GM19438 (cell line): ENCODE measurements at regions not wholly inside any gene's neighbourhood (a gene's known extent, or its start where the extent isn't known, plus 50 kb on each side); places are given as distances from the start of the nearest gene placed in this dataset.

Experiments
- ATAC-seq: cut with Tn5 transposase; IDR thresholded peaks from one replicate; pipeline ENCODE4 v1.9.1; 2021; ENCODE audit warnings: low read depth; ENCODE audit not compliant: unreplicated experiment

DNA sequence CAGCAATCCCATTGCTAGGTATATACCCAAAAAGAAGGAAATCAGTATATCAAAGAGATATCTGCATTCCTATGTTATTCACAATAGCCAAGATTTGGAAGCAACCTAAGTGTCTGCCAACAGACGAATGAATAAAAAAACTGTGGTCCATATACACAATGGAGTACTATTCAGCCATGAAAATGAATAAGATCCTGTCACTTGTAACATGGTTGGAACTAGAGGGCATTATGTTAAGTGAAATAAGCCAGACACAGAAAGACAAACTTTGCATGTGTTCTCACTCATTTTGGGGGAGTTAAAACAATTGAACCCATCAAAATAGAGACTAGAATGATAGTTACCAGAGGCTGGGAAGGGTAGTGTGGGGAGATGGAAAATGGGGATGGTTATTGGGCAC, 323.5 kb upstream of the NFE2L3 start:
- ATAC-seq: no peak

DNA sequence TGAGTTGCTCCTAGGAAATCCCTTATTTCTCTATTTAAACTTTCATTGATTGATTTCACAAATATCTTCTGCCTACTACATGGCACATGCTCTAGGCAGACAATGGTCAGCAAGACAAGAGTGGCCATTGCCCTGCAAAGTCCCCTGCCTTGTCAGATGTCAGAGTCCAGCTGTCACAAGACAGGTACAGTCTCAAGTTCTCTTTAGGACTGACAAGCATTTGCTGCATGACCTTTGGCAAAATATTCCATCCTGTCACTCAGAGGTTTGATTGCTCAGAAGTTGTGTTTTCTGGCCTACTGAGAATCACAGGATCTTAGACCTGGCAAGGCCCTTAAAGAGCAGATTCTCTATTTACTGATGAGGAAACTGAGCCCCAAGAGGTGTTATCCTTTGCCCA, 322.3 kb upstream of the NFE2L3 start:
- no peak for ATAC-seq

DNA sequence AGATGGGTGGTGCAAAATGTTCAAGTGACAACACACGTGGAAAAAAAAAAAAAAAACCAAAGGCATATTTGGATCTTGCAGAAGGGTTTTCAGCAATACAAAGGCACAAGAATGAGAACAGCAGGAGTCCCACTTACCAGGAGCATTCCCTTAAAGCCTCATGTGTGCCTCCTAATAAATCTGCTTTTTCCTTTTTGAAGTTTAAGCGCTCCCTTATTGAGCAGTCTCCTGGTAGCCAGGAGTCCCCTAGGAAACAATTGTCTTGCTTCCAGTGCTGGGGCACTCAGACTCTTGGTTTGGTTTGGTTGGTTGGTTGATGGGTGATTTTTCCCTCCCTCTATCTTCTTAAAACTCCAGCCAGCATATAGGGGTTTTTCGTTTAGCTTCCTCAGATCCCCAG, 321.8 kb upstream of the NFE2L3 start:
- ATAC-seq: no peak

DNA sequence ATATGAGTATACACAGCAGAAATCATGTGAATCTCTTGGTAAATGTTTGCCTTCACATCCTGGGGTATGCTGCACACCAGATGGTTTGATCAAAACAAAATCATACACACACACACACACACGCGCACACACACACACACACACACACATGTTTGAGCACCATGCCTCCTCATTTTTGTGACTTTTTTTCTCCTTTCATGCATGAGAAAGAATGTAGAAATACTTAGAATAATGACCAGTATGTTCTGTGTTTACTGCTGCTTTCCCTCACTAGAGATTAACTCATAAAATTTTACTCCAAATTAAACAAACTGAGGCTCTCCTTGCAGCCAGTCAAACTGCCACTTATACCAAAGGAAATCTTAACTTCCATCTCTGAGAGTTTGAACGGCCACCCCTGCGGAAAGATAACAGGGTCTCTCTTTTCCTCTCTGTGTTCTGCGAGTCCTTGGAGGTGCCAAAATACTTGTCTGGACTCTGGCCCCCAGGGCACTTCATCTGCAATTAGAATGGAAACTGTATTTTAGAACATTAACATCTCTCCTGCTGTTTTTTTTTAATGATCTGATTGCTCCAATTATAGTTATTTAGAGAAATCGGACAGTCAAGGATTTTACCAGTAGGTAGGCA, 320.8 kb upstream of the NFE2L3 start:
- ATAC-seq: no peak

GRCh38 chr7:25831831-25832411, 320.1 kb upstream of the NFE2L3 start:
- ATAC-seq: no peak

DNA sequence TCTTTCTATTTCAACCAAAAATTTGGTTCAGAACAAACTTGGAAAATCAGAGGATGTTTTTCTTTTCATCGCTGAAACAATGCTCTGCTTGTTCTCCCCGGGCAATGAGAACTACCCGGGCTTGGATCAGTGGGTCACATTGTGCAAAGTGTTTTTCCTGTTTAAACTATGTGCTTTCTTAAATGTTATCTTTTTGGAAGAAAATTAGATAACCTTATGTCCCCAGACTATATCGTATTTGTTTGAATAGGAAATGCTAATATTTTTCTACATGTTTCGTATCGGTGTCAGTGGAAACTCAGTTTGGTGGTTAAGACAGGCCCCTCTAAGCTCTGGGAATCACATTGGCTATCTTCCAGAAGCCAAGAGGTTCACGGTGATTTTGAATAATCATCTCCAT, 319.5 kb upstream of the NFE2L3 start:
- ATAC-seq: no peak

DNA sequence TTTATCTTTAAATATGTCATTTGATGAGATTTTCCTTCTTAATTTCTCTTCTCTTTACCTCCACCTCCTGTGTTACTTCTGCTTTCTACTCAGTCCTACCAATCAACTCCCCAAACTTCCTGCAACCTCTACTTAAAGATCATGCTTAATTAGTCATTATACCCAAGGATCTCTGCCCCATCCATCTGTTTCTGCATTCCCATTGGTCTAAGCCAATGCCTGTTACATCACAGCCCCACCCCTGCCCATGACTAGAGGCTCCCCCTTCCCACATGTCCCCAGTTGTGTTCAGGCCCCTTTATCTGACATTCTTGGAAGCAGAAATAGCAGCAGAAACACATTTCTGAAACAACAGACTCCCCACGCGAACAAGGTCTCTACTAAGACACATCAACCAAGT, 319.1 kb upstream of the NFE2L3 start:
- no peak for ATAC-seq

GRCh38 chr7:25834050-25834449, 317.9 kb upstream of the NFE2L3 start:
- ATAC-seq: no peak

- no peak for ATAC-seq
Observed at GRCh38 chr7:25835197-25835596, 316.8 kb upstream of the NFE2L3 start.

- no peak for ATAC-seq
Observed at GRCh38 chr7:25839084-25839769, 312.8 kb upstream of the NFE2L3 start.

GRCh38 chr7:25840209-25840792, 311.7 kb upstream of the NFE2L3 start:
- no peak for ATAC-seq

DNA sequence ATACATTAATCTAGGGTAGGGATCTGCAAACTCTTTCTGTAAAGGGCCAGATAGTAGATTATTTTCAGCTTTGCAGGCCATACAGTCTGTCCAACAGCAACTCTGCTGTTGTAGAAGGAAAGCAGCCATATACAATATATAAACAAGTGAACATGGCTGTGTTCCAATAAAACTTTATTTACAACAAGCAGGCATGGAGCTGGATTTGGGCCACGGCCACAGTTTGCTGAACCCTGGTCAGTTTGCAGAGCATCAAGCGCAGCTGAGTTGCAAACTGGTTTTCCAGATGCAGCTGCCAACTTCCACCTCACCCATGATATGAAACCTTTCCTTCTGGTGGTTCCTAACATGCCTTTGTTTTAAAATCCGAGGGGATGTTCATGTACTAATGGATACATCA, 310.4 kb upstream of the NFE2L3 start:
- ATAC-seq: no peak

DNA sequence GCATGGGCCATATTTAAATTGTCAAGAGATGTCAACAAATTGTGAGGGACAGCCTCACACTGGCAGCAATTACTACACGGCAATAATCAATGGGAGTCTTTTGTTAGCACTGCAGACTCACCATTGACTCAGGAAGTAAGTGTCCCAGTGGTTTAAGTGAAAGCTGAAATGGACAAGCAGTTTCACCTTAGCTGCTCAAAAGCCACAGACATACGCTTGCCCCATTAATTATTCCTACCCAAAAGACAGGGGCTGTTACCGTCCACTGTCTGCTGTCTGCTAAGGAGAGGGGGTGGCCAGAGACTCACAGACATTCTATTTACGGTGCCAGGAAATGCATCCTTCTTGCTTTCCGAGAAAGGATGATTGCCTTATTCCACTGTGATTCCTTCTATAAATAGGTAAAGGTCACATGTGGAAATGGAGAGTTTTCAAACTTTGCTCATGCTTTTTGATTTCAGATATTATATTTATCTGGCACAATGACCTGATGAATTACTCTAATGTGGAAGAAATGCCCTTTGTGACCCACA, 309.7 kb upstream of the NFE2L3 start:
- ATAC-seq: no peak

DNA sequence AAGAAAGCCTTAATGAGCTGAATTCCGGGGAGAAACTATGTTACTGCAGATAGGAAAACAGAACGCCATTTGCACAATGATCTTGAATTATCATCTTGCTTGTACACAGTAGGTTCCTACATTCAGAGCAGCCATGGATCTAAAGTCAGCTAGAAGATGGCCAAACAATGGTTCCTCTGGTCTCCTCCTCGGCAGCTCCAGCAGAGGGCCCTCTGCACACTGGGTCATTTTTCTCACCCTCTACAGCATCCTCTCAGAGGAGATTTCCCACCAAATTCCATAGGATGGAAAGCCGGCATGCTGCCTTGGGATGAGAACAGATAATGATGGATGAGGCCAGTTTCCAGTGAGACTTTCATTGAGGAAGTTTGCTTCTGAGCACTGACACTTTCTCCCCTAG, 308.5 kb upstream of the NFE2L3 start:
- ATAC-seq: no peak

DNA sequence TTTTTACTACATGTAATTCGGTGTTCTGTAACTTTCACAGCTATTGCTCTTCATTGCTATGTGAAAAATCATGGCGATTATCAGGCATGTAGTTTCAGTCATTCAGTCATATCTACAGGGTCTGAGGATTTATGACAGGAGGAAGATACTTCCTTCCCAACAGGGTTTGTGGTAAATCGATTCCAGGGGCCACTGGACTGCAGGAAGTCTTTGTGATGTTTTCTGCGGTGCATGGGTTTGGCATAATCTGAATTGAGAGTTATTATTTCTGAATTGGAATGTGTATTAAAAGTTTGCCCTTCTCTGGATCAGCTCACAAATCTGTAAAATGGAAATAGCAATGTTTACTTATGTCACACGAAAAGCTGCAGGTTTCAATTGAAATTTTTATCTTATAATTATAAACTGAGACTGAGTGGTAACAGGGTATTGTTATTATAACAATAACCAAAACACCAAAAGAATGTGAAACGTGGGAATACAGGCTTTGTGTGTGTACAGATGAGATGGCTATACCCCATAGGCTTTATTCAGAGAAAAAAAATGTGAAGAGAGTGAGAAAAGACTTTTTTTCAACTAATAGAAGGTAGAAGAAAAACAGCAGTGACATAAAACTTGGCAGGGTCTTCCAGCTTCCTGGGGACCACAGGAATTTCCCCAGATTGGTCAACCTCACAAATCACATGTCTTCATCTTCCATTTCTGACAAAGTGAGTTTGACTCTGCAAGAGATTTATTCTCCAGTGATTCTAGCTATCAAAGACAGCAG, 307.7 kb upstream of the NFE2L3 start:
- ATAC-seq: no peak

GRCh38 chr7:25845464-25845863, 306.5 kb upstream of the NFE2L3 start:
- no peak for ATAC-seq

DNA sequence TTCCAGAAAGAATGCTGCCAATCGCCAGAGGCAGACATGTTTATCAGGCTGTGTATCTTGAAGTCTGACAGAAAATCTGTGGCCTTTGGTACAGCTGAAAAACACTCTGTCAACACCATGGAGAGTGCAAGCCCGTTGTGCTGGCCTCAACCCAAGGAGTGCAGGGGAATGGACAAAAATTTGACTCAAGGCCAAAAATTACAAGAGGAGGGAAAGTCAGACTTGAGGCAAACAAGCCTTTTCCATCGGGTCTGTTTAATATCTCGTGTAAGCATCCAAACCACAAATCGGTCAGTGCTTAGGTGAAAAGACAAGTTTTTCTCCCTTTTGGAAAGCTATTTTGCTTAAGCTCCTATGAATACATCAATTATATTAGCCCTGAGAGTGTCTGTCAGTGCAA, 305.3 kb upstream of the NFE2L3 start:
- no peak for ATAC-seq

DNA sequence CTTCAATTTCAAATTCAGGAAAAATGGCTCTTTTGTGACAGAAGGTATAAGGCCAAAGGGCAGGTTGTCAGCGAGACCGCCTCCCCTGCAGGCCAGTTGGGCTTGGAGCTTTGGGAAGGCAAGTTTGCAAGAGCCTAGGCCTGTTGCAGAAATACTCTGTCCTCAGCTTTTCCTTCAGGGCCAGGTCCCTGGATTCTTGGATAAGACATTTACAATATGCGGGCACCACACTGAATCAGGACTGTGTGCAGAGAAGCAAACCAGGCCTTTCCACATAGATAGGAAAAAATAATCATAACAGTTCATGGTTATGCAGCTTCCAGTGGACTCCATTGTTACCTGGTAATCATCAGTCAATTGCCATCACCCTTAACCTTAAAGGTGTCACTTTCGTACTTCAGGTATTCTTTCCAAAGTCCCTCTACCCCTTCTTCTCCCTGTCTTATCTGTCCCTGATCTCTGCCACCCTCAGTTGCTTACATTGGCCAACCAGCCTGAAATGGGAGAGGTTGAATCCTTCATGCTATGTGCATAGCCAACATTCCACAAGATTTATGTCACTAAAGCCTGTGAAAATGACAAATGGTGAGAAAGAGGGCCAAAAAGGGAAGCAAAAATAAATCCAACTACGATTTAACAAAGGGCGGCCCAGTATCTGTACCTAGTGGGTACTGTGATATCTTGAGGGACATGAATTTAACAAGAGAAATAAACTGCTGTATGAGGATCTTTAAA, 304.5 kb upstream of the NFE2L3 start:
- ATAC-seq: no peak

- ATAC-seq: no peak
Observed at GRCh38 chr7:25849500-25850184, 302.4 kb upstream of the NFE2L3 start.

- no peak for ATAC-seq
Observed at GRCh38 chr7:25850216-25850615, 301.8 kb upstream of the NFE2L3 start.
